GM10266 (cell line): ENCODE measurements at regions not wholly inside any gene's neighbourhood (a gene's known extent, or its start where the extent isn't known, plus 50 kb on each side); places are given as distances from the start of the nearest gene placed in this dataset.
"Not testable (repeated sequence)": the region's sequence is repeated elsewhere in the genome, so short reads cannot be mapped to it uniquely, and the experiment has no call there.

Source experiments
- DNase-seq: peaks from one replicate; pipeline ENCODE4 v3.0.0; 2012; ENCODE audit errors: extremely low spot score
- TF ChIP-seq, protein P1 (sequence below): IDR thresholded peaks from 2 replicates; pipeline ENCODE4 v1.5.1; 2012; ENCODE audit warnings: mild to moderate bottlenecking, low read depth; ENCODE audit not compliant: control insufficient read depth, insufficient read depth; ENCODE audit errors: missing control alignments

DNA sequence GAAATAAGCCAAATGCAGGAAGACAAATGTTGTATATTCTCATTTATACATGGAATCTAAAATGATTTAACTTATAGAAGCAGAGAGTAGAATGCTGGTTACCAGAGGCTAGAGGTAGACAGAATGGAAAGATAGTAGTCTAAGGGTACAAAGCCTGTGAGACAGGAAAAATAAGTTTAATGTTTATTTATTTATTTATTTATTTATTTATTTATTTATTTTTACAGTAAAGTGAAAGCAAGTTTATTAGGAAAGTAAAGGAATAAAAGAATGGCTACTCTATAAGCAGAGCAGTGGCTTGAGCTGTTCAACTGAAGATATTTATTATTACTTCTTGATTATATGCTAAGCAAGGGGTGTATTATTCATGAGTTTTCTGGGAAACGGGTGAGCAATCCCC is 203.2 kb downstream of the LAS1L start:
- DNase-seq = no peak
- TF ChIP-seq, protein P1, sequence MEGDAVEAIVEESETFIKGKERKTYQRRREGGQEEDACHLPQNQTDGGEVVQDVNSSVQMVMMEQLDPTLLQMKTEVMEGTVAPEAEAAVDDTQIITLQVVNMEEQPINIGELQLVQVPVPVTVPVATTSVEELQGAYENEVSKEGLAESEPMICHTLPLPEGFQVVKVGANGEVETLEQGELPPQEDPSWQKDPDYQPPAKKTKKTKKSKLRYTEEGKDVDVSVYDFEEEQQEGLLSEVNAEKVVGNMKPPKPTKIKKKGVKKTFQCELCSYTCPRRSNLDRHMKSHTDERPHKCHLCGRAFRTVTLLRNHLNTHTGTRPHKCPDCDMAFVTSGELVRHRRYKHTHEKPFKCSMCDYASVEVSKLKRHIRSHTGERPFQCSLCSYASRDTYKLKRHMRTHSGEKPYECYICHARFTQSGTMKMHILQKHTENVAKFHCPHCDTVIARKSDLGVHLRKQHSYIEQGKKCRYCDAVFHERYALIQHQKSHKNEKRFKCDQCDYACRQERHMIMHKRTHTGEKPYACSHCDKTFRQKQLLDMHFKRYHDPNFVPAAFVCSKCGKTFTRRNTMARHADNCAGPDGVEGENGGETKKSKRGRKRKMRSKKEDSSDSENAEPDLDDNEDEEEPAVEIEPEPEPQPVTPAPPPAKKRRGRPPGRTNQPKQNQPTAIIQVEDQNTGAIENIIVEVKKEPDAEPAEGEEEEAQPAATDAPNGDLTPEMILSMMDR = no peak

DNA sequence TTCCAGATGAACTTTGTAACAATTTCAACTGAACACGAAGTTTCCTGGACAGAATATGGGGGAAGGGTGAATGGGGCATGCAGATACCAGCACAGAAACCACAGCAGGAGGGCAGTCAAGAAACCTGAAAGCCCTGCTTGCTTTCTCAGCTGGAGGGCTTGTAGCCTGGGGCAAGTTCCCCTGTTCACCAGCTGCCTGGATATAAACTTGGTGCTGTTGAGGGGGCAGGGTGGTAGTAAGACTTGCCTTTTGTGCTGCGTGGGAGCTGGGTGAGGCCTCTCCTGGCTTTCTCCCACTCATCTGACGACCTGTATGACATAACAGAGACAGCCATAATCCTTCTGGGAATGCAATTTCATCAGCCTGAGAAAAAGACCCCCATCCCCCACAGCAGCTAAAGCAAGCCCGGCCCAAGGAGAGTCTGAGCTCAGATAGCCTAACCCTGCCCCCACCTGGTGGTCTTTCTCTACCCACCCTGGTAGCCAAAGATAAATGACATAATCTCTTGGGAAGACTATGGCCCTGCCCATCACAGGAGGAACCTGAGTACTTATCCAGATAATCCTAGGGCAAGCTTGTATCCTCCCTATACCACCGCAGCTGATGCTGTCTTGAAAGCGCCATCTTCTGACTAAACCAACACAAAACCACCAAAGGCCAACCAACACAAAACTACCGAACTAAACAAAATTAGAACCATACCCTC is 234.3 kb downstream of the LAS1L start:
- DNase-seq = no peak
- TF ChIP-seq, protein P1 = no peak

DNA sequence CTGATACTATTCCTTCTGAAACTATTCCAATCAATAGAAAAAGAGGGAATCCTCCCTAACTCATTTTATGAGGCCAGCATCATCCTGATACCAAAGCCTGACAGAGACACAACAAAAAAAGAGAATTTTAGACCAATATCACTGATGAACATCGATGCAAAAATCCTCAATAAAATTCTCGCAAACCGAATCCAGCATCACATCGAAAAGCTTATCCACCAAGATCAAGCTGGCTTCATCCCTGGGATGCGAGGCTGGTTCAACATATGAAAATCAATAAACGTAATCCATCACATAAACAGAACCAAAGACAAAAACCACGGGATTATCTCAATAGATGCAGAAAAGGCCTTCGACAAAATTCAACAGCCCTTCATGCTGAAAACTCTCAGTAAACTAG is 251.7 kb downstream of the LAS1L start:
- not testable (repeated sequence) for DNase-seq

DNA sequence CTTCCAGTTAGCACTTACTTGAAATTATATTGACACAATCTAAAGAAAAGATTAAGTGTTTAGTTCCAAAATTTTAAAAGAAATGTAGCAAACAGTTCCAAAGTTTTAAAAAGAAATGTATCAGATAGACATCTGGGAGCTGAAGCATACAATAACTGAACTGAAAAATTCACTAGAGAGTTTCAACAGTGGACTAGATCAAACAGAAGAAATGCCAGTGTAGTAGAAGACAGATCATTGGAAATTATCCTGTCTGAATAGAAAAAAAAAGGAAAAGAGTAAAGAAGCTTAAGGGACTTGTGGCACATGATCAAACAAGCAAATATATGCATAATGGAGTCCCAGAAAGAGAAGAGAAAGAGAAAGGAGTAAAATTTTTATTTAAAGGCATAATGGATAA is 261.4 kb downstream of the LAS1L start:
- TF ChIP-seq, protein P1 = no peak

DNA sequence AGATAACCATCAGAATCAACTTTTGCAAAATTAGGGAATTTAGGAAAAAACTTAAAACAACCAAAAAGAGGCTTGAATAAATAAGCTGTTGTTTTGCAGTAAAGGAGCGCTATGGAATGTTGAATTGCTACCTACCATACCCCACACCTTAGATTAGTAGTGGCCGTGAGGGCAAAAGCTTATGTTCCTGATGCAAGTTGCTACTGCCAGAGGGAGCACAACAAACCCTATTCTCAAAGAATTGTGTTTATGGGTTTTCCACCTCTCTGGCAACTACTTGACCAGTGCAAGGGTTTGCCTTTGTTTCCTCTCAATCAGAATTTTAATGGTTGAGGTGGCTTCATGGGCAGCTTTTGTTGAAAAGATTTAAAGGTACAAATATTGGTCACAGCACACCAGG is 268.1 kb downstream of the LAS1L start:
- TF ChIP-seq, protein P1 = no peak

More for the DNA sequence above, 261.4 kb downstream of the LAS1L start:
- DNase-seq = no peak

GRCh38 chrX:65253817-65254216 is 277.6 kb upstream of the ZC4H2 start:
- no peak for DNase-seq
- TF ChIP-seq, protein P1 = no peak

More for the DNA sequence above, 268.1 kb downstream of the LAS1L start:
- no peak for DNase-seq

DNA sequence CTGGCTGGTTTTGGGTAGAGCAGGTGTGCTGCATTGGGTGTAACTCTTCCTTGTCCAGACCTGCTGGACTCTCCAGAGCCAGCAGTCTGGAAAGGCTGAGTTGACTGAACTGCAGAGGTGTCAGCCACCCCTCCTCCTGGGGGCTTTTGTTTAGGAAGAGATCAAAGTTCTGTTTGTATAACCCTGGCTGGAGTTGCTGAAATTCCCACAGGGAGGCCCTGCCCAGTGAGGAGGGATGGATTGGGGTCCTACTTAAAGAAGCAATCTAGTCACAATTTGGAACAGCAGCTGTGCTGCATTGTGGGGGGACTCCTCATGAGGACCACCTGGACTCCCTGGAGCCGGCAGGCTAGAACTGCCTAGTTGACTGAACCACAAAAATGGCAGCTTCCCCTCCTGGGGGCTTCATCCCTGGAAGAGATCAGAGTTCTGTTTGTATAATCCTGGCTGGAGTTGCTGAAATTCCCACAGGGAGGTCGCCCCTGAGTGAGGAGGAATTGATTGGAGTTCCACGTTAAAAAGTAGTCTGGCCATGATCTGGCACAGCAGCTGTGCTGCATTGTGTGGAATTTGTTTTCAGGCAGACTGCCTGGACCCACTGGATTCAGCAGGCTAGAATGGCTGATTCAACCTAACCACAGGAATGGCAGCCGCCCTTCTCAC is 264.9 kb upstream of the ZC4H2 start:
- TF ChIP-seq, protein P1 = no peak
- DNase-seq = no peak
